Thyroid gland (tissue), 4 donors: ENCODE measurements at regions not wholly inside any gene's neighbourhood (a gene's known extent, or its start where the extent isn't known, plus 50 kb on each side); places are given as distances from the start of the nearest gene placed in this dataset.

Experiments used
- DNase-seq, 2 donors: peaks; one replicate each; pipeline ENCODE4 v3.0.0-alpha.2; 2019
- H3K27ac ChIP-seq, 3 donors: fragments of 200-600 bp; sonication (generic); 1 replicate in 2 of 3; 2 replicates in 1 of 3; pipeline ENCODE4 v1.5.1; 2016 to 2019; ENCODE audit warnings: mild to moderate bottlenecking in 1 of 3, moderate library complexity in 1 of 3
- H3K27me3 ChIP-seq: fragments of 200-600 bp; sonication (generic); one replicate; pipeline ENCODE4 v1.5.1; 2019
- H3K36me3 ChIP-seq, 2 donors: fragments of 200-600 bp; sonication (generic); one replicate each; pipeline ENCODE4 v1.5.1; 2016 to 2019
- H3K4me1 ChIP-seq, 2 donors: fragments of 200-600 bp; sonication (generic); one replicate each; pipeline ENCODE4 v1.5.1; 2017 to 2019
- H3K4me3 ChIP-seq, 3 donors: fragments of 200-600 bp; sonication (generic); replicated peaks in 1 of 3; 1 replicate in 2 of 3; 2 replicates in 1 of 3; pipeline ENCODE4 v1.5.1; 2016; ENCODE audit warnings: mild to moderate bottlenecking in 1 of 3
- H3K9me3 ChIP-seq: fragments of 200-600 bp; sonication (generic); one replicate; pipeline ENCODE4 v1.5.1; 2017
- CTCF ChIP-seq, 6 experiments: fragments of 200-600 bp in 3 of 6; fragments of 450-650 bp in 3 of 6; sonication (generic) in 3 of 6; IDR thresholded peaks; one replicate each; pipeline ENCODE4 v1.5.1; 2016 to 2019; ENCODE audit warnings: antibody characterized with exemption in 6 of 6, mild to moderate bottlenecking in 2 of 6, inconsistent platforms in 1 of 6, moderate library complexity in 1 of 6
- POLR2A ChIP-seq, 2 donors: fragments of 450-650 bp; IDR thresholded peaks; one replicate each; pipeline ENCODE4 v1.6.1; 2017; ENCODE audit warnings: antibody characterized with exemption in 2 of 2, mild to moderate bottlenecking in 2 of 2, moderate library complexity in 1 of 2
- WGBS, 2 donors: methylation state at CpG; one replicate each; pipeline ENCODE4 v1.1.5; 2017; 5-methylcytosine and 5-hydroxymethylcytosine counted together
- intact Hi-C: fragments of 100-400 bp; cut with DNase I; formaldehyde crosslinking; loops from one replicate; pipeline ENCODE4 v1.15.1; 2023

- Histone ChIP-seq H3K27me3 (no peaks in the 10 kb centered on the region), H3K27ac (no peak overlapping the region), H3K9me3 (no peaks in the 10 kb centered on the region), H3K36me3 (no peaks in the 10 kb centered on the region), H3K4me1 (no peaks in the 10 kb centered on the region), H3K4me3 (no peak overlapping the region)
- WGBS, 2 donors: 89 to 92% methylated on average over 6 of the region's 6 CpGs
- TF ChIP-seq CTCF (IDR thresholded peaks at IDR 0.05) (no peak), POLR2A (IDR thresholded peaks at IDR 0.05) (no peak)
- no peak for DNase-seq
- intact Hi-C loops: no loop called here
Observed at GRCh38 chr4:110975338-110975737, 352.5 kb upstream of the PITX2 start.

GRCh38 chr4:110977554-110977953 is 354.7 kb upstream of the PITX2 start:
- Histone ChIP-seq H3K27me3 (no peaks in the 10 kb centered on the region), H3K4me3 (no peak overlapping the region), H3K9me3 (no peaks in the 10 kb centered on the region), H3K4me1 (no peaks in the 10 kb centered on the region), H3K36me3 (no peaks in the 10 kb centered on the region), H3K27ac (no peak overlapping the region)
- intact Hi-C loops: no loop called here
- TF ChIP-seq CTCF (IDR thresholded peaks at IDR 0.05): no peak
- TF ChIP-seq POLR2A (IDR thresholded peaks at IDR 0.05): no peak
- WGBS, 2 donors: 33 to 40% methylated on average over 2 of the region's 2 CpGs
- no peak for DNase-seq

- DNase-seq: no peak
- no peaks in the 10 kb centered on the region for H3K9me3 ChIP-seq
- WGBS, 2 donors: 70 to 72% methylated on average over 2 of the region's 2 CpGs
- H3K36me3 ChIP-seq: no peaks in the 10 kb centered on the region
- H3K27ac ChIP-seq: no peak overlapping the region
- TF ChIP-seq CTCF (IDR thresholded peaks at IDR 0.05): no peak
- no peak for TF ChIP-seq POLR2A (IDR thresholded peaks at IDR 0.05)
- H3K4me1 ChIP-seq: no peaks in the 10 kb centered on the region
- H3K27me3 ChIP-seq: no peaks in the 10 kb centered on the region
- no peak overlapping the region for H3K4me3 ChIP-seq
- intact Hi-C loops: no loop called here
Observed at GRCh38 chr4:110978761-110979160, 355.9 kb upstream of the PITX2 start.

- H3K27me3 ChIP-seq: no peaks in the 10 kb centered on the region
- H3K4me3 ChIP-seq: no peak overlapping the region
- 81 to 86% methylated on average over 1 of the region's 1 CpG for WGBS, 2 donors
- H3K4me1 ChIP-seq: no peaks in the 10 kb centered on the region
- no peaks in the 10 kb centered on the region for H3K9me3 ChIP-seq
- no peak overlapping the region for H3K27ac ChIP-seq
- intact Hi-C loops: no loop called here
- H3K36me3 ChIP-seq: no peaks in the 10 kb centered on the region
- no peak for DNase-seq
- TF ChIP-seq POLR2A (IDR thresholded peaks at IDR 0.05): no peak
- no peak for TF ChIP-seq CTCF (IDR thresholded peaks at IDR 0.05)
Observed at GRCh38 chr4:110982486-110982885, 359.6 kb upstream of the PITX2 start.

GRCh38 chr4:110988722-110989121 is 365.8 kb upstream of the PITX2 start:
- DNase-seq: no peak
- H3K36me3 ChIP-seq: no peaks in the 10 kb centered on the region
- H3K27ac ChIP-seq: no peak overlapping the region
- H3K9me3 ChIP-seq: no peaks in the 10 kb centered on the region
- intact Hi-C loops: no loop called here
- no peaks in the 10 kb centered on the region for H3K4me1 ChIP-seq
- H3K27me3 ChIP-seq: no peaks in the 10 kb centered on the region
- TF ChIP-seq POLR2A (IDR thresholded peaks at IDR 0.05) (no peak), CTCF (IDR thresholded peaks at IDR 0.05) (no peak)
- H3K4me3 ChIP-seq: no peak overlapping the region
- 55 to 65% methylated on average over 4 of the region's 4 CpGs for WGBS, 2 donors
